ENCODE measurements at regions not wholly inside any gene's neighbourhood (a gene's known extent, or its start where the extent isn't known, plus 50 kb on each side); places are given as distances from the start of the nearest gene placed in this dataset.
A peak's percentile ranks its signal among the peaks of the same experiment; 100 is the strongest.

DNA sequence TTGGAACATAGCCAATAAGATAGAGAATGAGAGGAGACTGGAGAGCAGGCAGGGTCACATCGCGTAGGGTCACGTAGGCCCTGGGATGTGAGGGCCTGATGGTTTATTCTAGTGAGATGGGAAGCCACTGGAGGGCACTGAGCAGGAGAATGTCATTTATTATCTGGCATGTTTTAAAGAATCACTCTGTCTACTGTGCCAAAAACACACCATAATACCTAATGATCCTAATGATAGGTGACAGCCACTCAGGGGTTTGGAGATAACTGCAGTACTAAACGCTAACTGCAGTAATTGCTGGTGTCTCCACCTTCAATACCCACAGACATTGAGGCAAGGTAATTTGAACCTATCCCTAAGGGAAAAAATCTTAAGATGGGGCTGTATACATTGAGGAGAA, 185.4 kb downstream of the TTLL7 start:
- no peak for TF ChIP-seq Cebpa-rat (IDR thresholded peaks at IDR 0.05)
- H3K9ac ChIP-seq: no peak overlapping the region
- H3K4me2 ChIP-seq: no peak overlapping the region
- H3K36me3 ChIP-seq: no peaks in the 10 kb centered on the region
- H3K27me3 ChIP-seq: no peaks in the 10 kb centered on the region
- H4K20me1 ChIP-seq: no peaks in the 10 kb centered on the region
- H3K27ac ChIP-seq: no peak overlapping the region
- H3K4me1 ChIP-seq: peaks cover 0 to 14% (median 4%) of the 10 kb centered on the region in 10 experiments; a peak in 14 of 20 replicates
- H3K9me3 ChIP-seq (replicated peaks in 1 of 11): peaks cover 0 to 11% (median 0%) of the 10 kb centered on the region in 11 experiments; a peak in 2 of 22 replicates
- H3K4me3 ChIP-seq: no peak overlapping the region

DNA sequence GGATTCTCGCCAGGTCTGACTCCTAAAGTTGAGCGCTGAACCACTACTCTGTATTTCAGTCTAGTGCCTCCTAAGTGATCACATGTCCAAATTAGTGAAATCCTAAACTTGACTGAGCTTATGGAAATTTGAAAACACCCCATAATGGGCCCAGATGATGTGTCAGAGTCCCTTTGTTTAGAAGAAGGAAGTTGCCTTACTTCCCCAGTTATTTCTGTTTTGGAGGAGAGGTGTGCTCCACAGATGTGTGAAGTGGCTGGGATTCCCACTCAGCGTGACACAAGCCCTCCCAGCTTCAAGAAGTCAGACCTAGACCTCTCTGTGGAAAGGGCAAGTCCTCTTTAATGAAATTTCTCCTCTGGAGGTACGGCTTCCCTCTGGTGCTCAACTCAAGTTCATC, 188.8 kb downstream of the TTLL7 start:
- peaks cover 0 to 7% (median 0%) of the 10 kb centered on the region in 10 experiments; a peak in 1 of 20 replicates for H3K4me1 ChIP-seq
- no peak overlapping the region for H3K9ac ChIP-seq
- H3K4me3 ChIP-seq: no peak overlapping the region
- H3K4me2 ChIP-seq: peak overlapping the region in 1 of 11 experiments; percentile 7; a peak in 1 of 22 replicates
- H4K20me1 ChIP-seq: no peaks in the 10 kb centered on the region
- H3K27me3 ChIP-seq: no peaks in the 10 kb centered on the region
- H3K36me3 ChIP-seq: no peaks in the 10 kb centered on the region
- H3K9me3 ChIP-seq (replicated peaks in 1 of 11): no peaks in the 10 kb centered on the region
- H3K27ac ChIP-seq: no peak overlapping the region
- no peak for TF ChIP-seq Cebpa-rat (IDR thresholded peaks at IDR 0.05)

DNA sequence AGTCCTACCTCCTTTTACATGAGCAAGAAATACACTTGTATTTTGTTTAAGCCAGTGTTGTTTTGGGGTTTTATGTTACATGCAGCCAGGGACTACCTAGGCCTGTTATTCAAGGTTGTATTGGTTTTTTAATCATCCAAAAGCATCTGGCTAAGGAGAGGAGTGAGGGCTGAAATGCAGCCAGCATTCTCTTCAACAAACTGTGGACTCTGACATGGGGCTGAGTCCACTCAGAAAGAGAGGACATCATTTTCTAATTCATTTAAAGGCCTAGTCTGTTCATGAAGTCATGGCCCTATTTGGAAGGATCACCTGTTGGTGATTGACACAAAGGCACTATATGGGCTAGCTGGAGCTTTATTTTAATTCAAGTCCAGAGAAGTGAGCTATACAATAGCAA, 190.4 kb downstream of the TTLL7 start:
- no peaks in the 10 kb centered on the region for H4K20me1 ChIP-seq
- no peak for TF ChIP-seq Cebpa-rat (IDR thresholded peaks at IDR 0.05)
- no peaks in the 10 kb centered on the region for H3K9me3 ChIP-seq (replicated peaks in 1 of 11)
- H3K4me1 ChIP-seq: peaks cover 0 to 7% (median 0%) of the 10 kb centered on the region in 10 experiments; a peak in 1 of 20 replicates
- no peak overlapping the region for H3K4me2 ChIP-seq
- no peak overlapping the region for H3K9ac ChIP-seq
- H3K27ac ChIP-seq: no peak overlapping the region
- no peaks in the 10 kb centered on the region for H3K27me3 ChIP-seq
- H3K36me3 ChIP-seq: no peaks in the 10 kb centered on the region
- H3K4me3 ChIP-seq: no peak overlapping the region

DNA sequence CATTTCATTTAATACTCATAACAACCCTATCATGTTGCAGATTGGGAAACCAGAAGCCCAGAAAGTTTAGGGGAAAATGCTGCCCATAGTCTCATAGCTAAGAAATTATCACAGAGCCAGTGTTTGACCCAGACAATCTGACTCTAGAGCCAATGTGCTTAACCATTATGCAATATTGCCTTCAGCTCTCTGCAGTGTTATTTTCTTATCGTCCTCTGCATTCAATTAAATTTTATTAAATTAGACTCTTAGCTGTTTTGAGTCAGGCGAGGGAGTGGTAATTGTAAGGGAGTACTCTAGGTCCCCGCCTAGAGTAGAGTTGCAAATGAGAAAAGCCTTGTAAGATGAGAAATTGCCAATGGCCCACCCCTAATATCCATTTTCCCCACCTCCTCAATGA, 191.1 kb downstream of the TTLL7 start:
- Histone ChIP-seq H3K27me3 (no peaks in the 10 kb centered on the region), H4K20me1 (no peaks in the 10 kb centered on the region), H3K36me3 (no peaks in the 10 kb centered on the region), H3K4me1 (peaks cover 0 to 7% (median 0%) of the 10 kb centered on the region in 10 experiments; a peak in 1 of 20 replicates), H3K9me3 (replicated peaks in 1 of 11) (no peaks in the 10 kb centered on the region), H3K4me2 (no peak overlapping the region), H3K4me3 (no peak overlapping the region), H3K9ac (no peak overlapping the region), H3K27ac (no peak overlapping the region)
- TF ChIP-seq Cebpa-rat (IDR thresholded peaks at IDR 0.05): no peak

DNA sequence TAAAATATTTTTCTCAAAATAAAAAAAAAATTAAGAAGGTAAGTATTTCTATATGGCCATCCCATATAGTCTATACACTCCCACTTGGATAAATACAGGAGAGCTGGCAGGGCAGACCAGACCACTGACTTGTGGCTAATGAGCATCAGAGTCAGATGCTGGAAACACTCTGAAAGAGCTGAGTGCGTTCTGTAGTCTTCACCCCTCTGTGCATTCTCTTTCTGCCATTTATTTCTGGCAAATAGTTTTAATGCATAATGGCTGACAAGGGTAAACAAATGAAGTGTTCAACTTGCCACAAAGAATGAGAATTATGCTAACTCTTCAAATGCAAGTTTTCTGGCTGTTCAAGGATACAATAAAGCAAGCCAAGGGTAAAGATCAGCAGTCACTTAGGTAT, 191.7 kb downstream of the TTLL7 start:
- Histone ChIP-seq H4K20me1 (no peaks in the 10 kb centered on the region), H3K4me3 (no peak overlapping the region), H3K27ac (no peak overlapping the region), H3K27me3 (no peaks in the 10 kb centered on the region), H3K9me3 (replicated peaks in 1 of 11) (no peaks in the 10 kb centered on the region), H3K4me2 (no peak overlapping the region), H3K4me1 (peaks cover 0 to 7% (median 0%) of the 10 kb centered on the region in 10 experiments; a peak in 1 of 20 replicates), H3K9ac (no peak overlapping the region), H3K36me3 (no peaks in the 10 kb centered on the region)
- TF ChIP-seq Cebpa-rat (IDR thresholded peaks at IDR 0.05): no peak

DNA sequence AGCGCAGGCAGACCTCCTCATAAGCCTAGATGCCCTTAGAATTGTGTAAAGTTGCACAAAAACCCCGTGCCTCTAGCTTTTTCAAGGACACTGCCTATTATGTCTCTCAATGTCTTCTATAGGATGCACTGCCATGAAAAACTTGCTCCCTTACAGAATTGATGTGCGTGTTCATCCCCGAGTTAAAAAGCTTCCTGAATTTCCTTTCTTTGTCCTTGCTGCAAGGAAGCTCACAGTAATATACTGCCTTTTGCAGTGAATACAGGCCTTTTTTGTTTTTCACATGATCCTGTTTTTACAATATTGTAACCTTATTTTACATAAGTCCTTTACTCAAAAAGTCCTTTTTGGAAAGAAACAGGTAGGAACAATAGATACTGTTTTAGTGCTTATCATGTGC, 193.0 kb downstream of the TTLL7 start:
- H3K4me2 ChIP-seq: no peak overlapping the region
- H3K27me3 ChIP-seq: no peaks in the 10 kb centered on the region
- no peak for TF ChIP-seq Cebpa-rat (IDR thresholded peaks at IDR 0.05)
- no peak overlapping the region for H3K4me3 ChIP-seq
- H3K27ac ChIP-seq: no peak overlapping the region
- no peaks in the 10 kb centered on the region for H3K9me3 ChIP-seq (replicated peaks in 1 of 11)
- H3K4me1 ChIP-seq: peaks cover 0 to 7% (median 0%) of the 10 kb centered on the region in 10 experiments; a peak in 1 of 20 replicates
- H3K9ac ChIP-seq: no peak overlapping the region
- no peaks in the 10 kb centered on the region for H3K36me3 ChIP-seq
- no peaks in the 10 kb centered on the region for H4K20me1 ChIP-seq

DNA sequence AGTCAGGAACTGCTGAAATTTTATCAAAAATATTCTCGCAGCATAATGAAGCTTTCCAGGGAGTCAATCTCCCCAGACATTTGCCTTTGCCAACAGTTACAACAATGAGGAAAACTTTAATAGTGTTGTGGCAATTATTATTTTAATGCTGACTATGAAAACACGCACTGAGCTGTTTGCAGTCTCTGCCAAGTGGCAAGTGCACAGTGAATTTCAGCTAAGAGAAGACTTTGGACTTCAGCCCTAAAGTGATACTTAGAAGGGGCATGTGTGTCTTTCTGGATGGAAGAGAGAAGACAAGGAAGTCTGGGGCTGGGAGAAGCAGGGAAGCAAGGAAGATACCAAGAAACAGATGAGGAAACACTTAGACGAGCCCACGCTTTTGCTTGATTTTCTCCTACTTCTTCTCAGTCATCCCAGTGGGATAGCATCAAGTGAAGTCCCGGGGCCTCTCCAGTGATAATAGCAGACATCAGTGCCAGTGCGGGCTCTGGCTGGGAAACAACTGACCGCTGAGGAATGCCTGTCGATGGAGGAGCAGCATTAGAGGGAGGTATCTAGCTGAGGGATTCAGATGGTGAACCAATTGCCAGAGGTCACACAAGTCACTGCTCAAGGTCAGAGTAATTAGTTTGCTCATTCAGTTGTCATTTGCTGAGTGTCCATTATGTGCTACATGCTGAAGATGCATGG, 196.3 kb downstream of the TTLL7 start:
- H3K9me3 ChIP-seq (replicated peaks in 1 of 11): no peaks in the 10 kb centered on the region

DNA sequence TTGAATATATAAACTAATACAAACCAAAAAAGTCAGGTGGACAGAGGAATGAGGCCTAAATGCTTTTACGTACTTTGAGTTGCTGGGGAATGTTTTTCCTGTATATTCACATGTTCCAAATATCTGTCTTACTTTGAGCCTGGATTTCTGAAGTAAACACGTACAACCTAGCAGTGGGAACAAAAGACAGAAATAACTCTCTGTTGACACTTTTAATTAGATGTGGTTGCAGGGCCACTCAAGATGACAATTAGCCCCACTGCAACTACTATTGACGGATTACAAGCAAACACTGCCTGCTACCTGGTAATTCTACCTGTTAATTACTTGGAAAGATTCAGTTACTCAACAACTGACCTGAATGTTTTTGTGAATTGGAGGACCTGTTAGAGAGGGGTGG, 196.9 kb downstream of the TTLL7 start:
- H3K4me1 ChIP-seq: no peaks in the 10 kb centered on the region
- no peak overlapping the region for H3K9ac ChIP-seq
- TF ChIP-seq Cebpa-rat (IDR thresholded peaks at IDR 0.05): no peak
- no peaks in the 10 kb centered on the region for H4K20me1 ChIP-seq
- no peak overlapping the region for H3K4me3 ChIP-seq
- H3K9me3 ChIP-seq (replicated peaks in 1 of 11): no peaks in the 10 kb centered on the region
- H3K4me2 ChIP-seq: no peak overlapping the region
- H3K27ac ChIP-seq: no peak overlapping the region
- no peaks in the 10 kb centered on the region for H3K27me3 ChIP-seq
- H3K36me3 ChIP-seq: no peaks in the 10 kb centered on the region

More for the DNA sequence above, 196.3 kb downstream of the TTLL7 start:
- Histone ChIP-seq H3K4me3 (no peak overlapping the region), H3K36me3 (no peaks in the 10 kb centered on the region), H4K20me1 (no peaks in the 10 kb centered on the region), H3K27me3 (no peaks in the 10 kb centered on the region), H3K4me2 (no peak overlapping the region), H3K4me1 (no peaks in the 10 kb centered on the region), H3K9ac (no peak overlapping the region), H3K27ac (no peak overlapping the region)
- TF ChIP-seq Cebpa-rat (IDR thresholded peaks at IDR 0.05): no peak

DNA sequence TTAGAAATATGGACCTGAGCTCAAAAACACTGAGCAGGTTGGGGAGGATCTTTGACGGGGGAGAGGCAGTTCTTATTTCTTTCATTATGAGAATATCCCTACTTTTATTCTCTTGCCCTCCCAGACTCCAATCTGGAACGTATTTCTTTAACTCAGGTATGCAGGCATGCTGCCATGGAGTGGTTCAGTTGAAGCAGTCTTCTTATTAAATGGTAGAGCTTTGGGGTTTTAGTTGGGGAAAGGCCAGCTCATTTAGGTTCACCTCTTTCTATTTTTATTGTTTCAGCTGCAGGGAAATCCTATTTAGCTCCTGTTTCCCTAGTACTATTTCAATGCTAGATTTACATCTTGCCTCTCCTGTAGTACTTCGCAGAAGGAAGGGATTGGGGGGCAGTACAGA, 198.9 kb downstream of the TTLL7 start:
- no peak for TF ChIP-seq Cebpa-rat (IDR thresholded peaks at IDR 0.05)
- no peaks in the 10 kb centered on the region for H4K20me1 ChIP-seq
- H3K9me3 ChIP-seq (replicated peaks in 1 of 11): no peaks in the 10 kb centered on the region
- no peak overlapping the region for H3K4me3 ChIP-seq
- H3K4me2 ChIP-seq: no peak overlapping the region
- no peaks in the 10 kb centered on the region for H3K27me3 ChIP-seq
- no peak overlapping the region for H3K27ac ChIP-seq
- no peaks in the 10 kb centered on the region for H3K4me1 ChIP-seq
- no peak overlapping the region for H3K9ac ChIP-seq
- no peaks in the 10 kb centered on the region for H3K36me3 ChIP-seq

DNA sequence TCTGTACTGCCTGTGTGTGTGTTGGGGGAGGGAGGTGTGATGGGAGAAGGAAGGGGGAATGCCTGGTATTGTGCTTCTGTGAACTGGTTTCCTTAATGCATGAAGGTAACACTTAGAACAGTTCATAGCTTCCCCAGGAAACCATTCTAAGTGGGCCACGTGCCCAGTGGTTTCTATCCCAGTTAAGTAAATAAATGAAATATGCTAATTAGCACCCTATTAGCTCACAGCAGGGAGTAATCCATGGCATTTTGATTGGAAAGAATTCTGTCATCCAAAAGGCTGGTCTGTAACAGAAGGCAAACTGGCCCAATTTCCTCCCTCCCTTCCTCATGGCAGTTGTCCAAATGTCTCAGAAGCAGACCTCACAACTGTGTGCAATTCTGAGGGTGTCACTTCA, 199.3 kb downstream of the TTLL7 start:
- no peaks in the 10 kb centered on the region for H4K20me1 ChIP-seq
- no peak overlapping the region for H3K9ac ChIP-seq
- TF ChIP-seq Cebpa-rat (IDR thresholded peaks at IDR 0.05): no peak
- no peak overlapping the region for H3K4me3 ChIP-seq
- no peaks in the 10 kb centered on the region for H3K4me1 ChIP-seq
- H3K36me3 ChIP-seq: no peaks in the 10 kb centered on the region
- H3K4me2 ChIP-seq: no peak overlapping the region
- H3K9me3 ChIP-seq (replicated peaks in 1 of 11): no peaks in the 10 kb centered on the region
- no peaks in the 10 kb centered on the region for H3K27me3 ChIP-seq
- H3K27ac ChIP-seq: no peak overlapping the region
